GM12872 (cell line): ENCODE measurements at regions not wholly inside any gene's neighbourhood (a gene's known extent, or its start where the extent isn't known, plus 50 kb on each side); places are given as distances from the start of the nearest gene placed in this dataset.

ENCODE experiments used
- CTCF ChIP-seq: IDR thresholded peaks from 3 replicates; pipeline ENCODE4 v1.5.1; 2011; ENCODE audit warnings: low read depth, mild to moderate bottlenecking, low read length, moderate library complexity; ENCODE audit not compliant: insufficient read depth

GRCh38 chr4:188459381-188459780 lies 320.1 kb downstream of the TRIML1 start:
- TF ChIP-seq CTCF = no peak

GRCh38 chr4:188463909-188464308 lies 324.7 kb downstream of the TRIML1 start:
- no peak for TF ChIP-seq CTCF

GRCh38 chr4:188466001-188466400 lies 326.8 kb downstream of the TRIML1 start:
- TF ChIP-seq CTCF = no peak

DNA sequence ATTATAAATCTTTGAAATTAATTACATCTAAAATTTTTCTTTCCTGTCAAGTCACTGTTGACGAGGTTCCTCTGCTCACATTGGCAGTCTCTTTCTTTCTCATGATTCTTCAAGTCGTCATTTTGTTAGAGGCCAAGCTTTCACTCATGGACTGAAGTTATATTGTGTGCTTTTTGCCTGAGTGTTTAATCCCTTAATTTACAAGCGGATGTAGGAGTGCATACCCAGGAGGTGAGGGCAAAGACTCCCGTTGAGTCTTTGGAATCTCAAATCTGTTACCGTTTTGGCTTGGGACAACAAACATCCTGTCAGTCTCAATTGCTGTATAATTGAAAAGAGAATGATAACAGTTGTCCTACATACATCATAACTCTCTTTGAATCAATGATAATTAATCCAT lies 345.0 kb downstream of the TRIML1 start:
- TF ChIP-seq CTCF = no peak

GRCh38 chr4:188485906-188486305 lies 346.7 kb downstream of the TRIML1 start:
- no peak for TF ChIP-seq CTCF

- no peak for TF ChIP-seq CTCF
Observed at GRCh38 chr4:188492886-188493285, 353.6 kb downstream of the TRIML1 start.

GRCh38 chr4:188495169-188495568 lies 355.9 kb downstream of the TRIML1 start:
- no peak for TF ChIP-seq CTCF

DNA sequence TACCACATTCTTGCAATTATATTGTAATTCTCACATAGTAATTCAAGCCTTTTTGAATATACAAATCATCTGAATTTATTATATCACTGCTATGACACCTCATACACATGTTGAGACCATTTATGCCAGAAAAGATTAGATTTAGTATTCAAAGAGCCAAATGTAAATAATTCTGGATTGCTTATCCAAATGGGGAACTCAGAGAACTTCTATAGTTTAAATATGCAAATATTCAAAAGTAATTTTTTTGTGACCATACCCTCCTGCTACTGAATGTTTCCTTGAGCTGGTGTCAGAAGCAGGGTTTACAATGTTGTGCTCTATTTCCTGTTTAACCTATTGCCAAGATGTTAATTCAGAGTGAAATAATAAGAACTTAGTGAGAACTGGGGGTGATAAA lies 372.2 kb downstream of the TRIML1 start:
- TF ChIP-seq CTCF = no peak
